GM19452 (cell line): ENCODE measurements at regions not wholly inside any gene's neighbourhood (a gene's known extent, or its start where the extent isn't known, plus 50 kb on each side); places are given as distances from the start of the nearest gene placed in this dataset.

ENCODE experiments used
- ATAC-seq: cut with Tn5 transposase; IDR thresholded peaks from one replicate; pipeline ENCODE4 v1.9.1; 2021; ENCODE audit not compliant: unreplicated experiment

GRCh38 chr2:60603533-60604190, 50.2 kb upstream of the BCL11A start:
- ATAC-seq: no peak

DNA sequence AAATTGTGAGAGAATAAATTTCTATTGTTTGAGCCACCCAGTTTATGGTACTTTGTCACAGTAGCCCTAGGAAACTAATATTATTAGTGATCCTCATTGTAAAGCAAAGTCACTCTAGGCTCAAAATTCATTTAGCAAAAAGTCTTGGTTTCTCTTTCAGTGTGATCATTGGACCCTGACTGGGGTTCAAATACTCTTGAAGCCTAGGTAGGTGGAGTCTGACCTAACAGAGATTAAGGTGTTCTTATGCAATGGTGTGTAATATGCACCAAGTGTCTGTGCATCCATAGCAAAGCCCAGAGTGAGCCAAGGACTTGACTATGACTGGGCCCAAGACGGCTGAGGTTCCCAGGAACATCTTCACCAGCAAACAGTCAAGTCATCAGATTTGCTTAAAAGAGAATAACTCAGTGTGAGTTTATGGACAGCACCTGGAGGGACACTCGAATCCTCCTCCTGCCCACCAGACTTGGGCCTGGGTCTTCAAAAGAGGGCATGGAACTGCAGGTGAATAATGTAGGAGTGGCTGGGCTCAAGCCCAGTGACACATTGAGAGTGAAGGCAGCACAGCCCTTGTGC, 51.1 kb upstream of the BCL11A start:
- ATAC-seq: no peak

- ATAC-seq: no peak
Measured at GRCh38 chr2:60605866-60606265, 52.4 kb upstream of the BCL11A start.

DNA sequence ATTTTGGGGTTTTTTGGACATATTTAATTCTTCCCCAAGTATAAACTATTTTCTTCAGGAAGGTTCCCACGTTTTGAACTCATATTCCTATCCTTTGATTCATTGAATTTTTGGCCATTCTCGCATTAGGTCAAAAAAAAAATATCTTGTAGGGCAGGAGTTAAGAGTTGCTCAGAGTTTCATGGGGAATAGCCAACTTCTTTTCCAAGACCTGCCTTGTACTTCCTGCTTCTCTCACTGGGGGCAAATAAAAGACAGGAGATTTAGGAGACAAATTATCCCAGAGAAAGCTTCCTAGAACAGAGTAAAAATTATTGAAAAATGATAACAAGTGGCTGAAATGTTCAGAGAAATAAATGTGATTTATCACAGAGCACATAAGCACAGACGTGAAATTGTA, 55.2 kb upstream of the BCL11A start:
- ATAC-seq: no peak

DNA sequence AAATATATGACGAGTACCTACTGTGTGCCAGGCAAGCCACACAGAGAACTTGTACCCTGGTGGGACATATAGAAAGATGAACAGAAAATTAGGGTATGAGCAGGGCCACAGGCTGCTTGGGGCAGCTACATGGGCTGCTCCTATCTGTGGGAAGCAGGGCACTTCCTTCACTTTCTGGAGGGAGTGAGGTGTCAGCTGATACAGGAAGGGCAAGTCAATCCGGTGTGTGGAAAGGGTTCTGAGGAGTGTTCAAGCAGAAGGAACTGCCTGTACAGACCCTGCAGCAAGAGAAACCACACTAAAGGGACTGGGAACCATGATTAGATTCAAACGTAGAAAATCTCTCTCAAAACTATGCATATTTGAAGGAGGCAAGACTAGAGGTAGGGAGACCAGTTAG, 58.6 kb upstream of the BCL11A start:
- no peak for ATAC-seq

GRCh38 chr2:60614319-60614718, 60.9 kb upstream of the BCL11A start:
- ATAC-seq: no peak

GRCh38 chr2:60621688-60622429, 68.4 kb upstream of the BCL11A start:
- ATAC-seq: no peak

DNA sequence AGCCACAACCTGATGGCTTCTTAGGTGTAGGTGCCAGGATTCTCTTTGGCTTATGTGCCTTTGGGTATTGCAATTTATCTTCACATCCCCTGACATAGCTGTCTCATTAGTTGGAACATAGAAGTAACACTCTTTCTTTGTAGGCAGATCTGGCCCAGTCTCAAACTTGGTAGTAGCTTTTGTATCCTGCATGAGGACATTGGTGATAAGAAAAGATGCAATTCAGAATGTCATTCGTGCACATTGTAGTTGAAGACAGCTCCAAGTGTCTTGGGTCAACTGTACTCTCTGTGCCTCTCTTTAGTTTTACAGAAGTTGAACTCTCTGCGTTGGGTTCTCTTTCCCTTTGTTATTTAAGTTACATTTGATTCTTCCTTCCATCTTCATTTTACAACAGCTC, 69.6 kb upstream of the BCL11A start:
- ATAC-seq: no peak

- no peak for ATAC-seq
Measured at GRCh38 chr2:60627412-60627811, 74.0 kb upstream of the BCL11A start.

DNA sequence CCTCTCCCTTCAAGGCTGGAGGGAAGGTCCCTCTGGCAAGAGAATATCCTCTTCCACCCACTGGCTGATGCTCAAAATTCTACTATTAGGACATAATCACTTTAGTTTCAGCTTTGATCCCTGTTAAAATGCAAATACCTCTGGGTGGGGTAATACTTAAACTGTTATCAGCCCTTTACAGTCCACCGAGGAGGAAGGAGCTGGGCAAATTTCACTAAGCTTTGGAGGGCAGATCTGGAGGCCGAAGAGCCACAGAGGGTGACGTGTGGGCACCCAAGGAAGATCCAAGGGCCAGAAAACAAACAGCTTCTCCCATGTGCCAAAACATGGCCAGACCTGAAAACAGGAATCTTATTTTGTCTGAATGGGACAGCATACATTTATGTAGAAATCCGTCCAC, 74.6 kb upstream of the BCL11A start:
- no peak for ATAC-seq

- ATAC-seq: no peak
Measured at GRCh38 chr2:60628615-60629304, 75.3 kb upstream of the BCL11A start.

DNA sequence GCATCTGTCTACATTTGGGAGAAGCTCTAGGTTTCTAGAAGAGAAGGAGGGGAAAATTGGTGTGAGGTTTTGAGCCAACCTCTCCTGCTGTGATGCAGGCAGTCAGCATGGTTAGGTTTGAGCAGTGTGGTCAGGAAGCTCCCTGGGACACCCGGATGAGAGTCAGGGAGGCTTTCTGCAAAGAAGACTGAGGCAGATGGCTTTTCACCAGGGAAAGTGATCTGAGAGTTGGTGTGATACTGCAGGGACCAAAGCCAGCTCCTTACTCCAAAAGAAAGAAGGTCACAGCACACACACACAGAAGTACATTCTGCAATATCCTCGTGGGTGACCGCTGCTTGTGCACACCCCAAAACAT, 75.8 kb upstream of the BCL11A start:
- ATAC-seq: no peak

- no peak for ATAC-seq
Measured at GRCh38 chr2:60629801-60630385, 76.4 kb upstream of the BCL11A start.

GRCh38 chr2:60633615-60634014, 80.2 kb upstream of the BCL11A start:
- ATAC-seq: no peak

- no peak for ATAC-seq
Measured at GRCh38 chr2:60634438-60634837, 81.0 kb upstream of the BCL11A start.

GRCh38 chr2:60641811-60642788, 88.6 kb upstream of the BCL11A start:
- no peak for ATAC-seq

DNA sequence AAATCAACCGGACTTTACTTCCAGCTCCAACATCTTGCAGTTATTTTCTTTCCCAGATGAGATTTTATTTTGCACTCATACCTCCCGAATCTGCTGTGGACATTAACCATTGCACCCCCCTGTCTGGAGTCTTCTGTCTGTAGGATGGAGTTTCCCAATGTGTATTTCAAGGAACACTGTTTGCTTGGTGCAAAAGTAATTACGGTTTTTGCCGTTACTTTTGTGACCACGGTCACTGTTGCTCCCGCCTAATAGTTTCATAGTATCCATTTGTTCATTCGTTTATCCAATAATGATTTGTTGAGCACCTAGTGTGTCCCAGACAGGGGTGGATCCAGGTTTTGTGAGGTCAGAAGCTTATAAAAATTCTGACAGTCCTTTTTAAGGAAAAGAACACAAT, 90.3 kb upstream of the BCL11A start:
- no peak for ATAC-seq

- no peak for ATAC-seq
Measured at GRCh38 chr2:60644951-60645350, 91.5 kb upstream of the BCL11A start.

- no peak for ATAC-seq
Measured at GRCh38 chr2:60648191-60648590, 94.7 kb upstream of the BCL11A start.

DNA sequence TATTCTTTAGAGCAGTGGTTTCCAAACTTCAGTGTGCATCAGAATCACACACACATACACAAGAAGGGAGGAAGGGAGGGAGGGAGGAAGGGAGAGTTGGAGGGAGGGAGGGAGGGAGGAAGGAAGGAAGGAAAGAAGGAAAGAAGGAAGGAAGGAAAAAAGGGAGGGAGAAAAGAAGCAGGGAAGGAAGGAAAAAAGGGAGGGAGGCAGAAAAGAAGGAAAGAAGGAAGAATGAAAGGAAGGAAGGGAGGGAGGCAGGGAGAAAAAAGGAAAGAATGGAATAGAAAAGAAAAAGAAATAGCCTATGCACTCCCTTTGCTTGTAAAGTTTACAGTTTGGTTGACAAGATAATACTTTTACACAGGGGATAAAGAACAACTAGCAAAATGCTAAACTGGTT, 96.3 kb upstream of the BCL11A start:
- ATAC-seq: no peak
